ENCODE measurements at regions not wholly inside any gene's neighbourhood (a gene's known extent, or its start where the extent isn't known, plus 50 kb on each side); places are given as distances from the start of the nearest gene placed in this dataset.

- DNase-seq = no peak
These were observed 108.9 kb upstream of the TENM3 start for GRCh38 chr4:182134261-182134660.

- DNase-seq = no peak
These were observed 107.0 kb upstream of the TENM3 start for GRCh38 chr4:182136201-182136600.

- no peak for DNase-seq
These were observed 105.9 kb upstream of the TENM3 start for GRCh38 chr4:182137343-182137742.

- no peak for DNase-seq
These were observed 103.7 kb upstream of the TENM3 start for GRCh38 chr4:182139491-182139890.

GRCh38 chr4:182140547-182140946, 102.7 kb upstream of the TENM3 start:
- no peak for DNase-seq

- no peak for DNase-seq
These were observed 102.1 kb upstream of the TENM3 start for GRCh38 chr4:182141061-182141460.

GRCh38 chr4:182142176-182143085, 100.8 kb upstream of the TENM3 start:
- no peak for DNase-seq

- DNase-seq = no peak
These were observed 99.9 kb upstream of the TENM3 start for GRCh38 chr4:182143086-182143821.

GRCh38 chr4:182143822-182144625, 99.2 kb upstream of the TENM3 start:
- no peak for DNase-seq

- DNase-seq = no peak
These were observed 98.4 kb upstream of the TENM3 start for GRCh38 chr4:182144626-182145333.

- no peak for DNase-seq
These were observed 97.8 kb upstream of the TENM3 start for GRCh38 chr4:182145334-182145905.

- no peak for DNase-seq
These were observed 95.8 kb upstream of the TENM3 start for GRCh38 chr4:182147391-182147790.

GRCh38 chr4:182150645-182151044, 92.6 kb upstream of the TENM3 start:
- no peak for DNase-seq

GRCh38 chr4:182155806-182156205, 87.4 kb upstream of the TENM3 start:
- no peak for DNase-seq

GRCh38 chr4:182163180-182163579, 80.0 kb upstream of the TENM3 start:
- DNase-seq = no peak

GRCh38 chr4:182169572-182169971, 73.6 kb upstream of the TENM3 start:
- no peak for DNase-seq

- DNase-seq = no peak
These were observed 73.2 kb upstream of the TENM3 start for GRCh38 chr4:182169987-182170386.

GRCh38 chr4:182170417-182170935, 72.7 kb upstream of the TENM3 start:
- no peak for DNase-seq

- DNase-seq = no peak
These were observed 68.2 kb upstream of the TENM3 start for GRCh38 chr4:182174979-182175378.

- DNase-seq = no peak
These were observed 67.2 kb upstream of the TENM3 start for GRCh38 chr4:182175788-182176519.

GRCh38 chr4:182177166-182177565, 66.0 kb upstream of the TENM3 start:
- DNase-seq = no peak

All from activated CD4-positive, alpha-beta T cell treated with anti-CD3 and anti-CD28 coated beads for 1 hour (primary cell).